ENCODE measurements at regions not wholly inside any gene's neighbourhood (a gene's known extent, or its start where the extent isn't known, plus 50 kb on each side); places are given as distances from the start of the nearest gene placed in this dataset.

GRCh38 chr5:44187973-44188372, 201.2 kb downstream of the FGF10 start:
- in situ Hi-C loops (cut with MboI; ENCODE audit: low pct_ligation_motif_present in 1 of 4, low pct_unique_long_range_greater_than_20kb in 1 of 4, low sequenced_read_pairs in 3 of 4): no loop called here
- H3K4me1 ChIP-seq: no peaks in the 10 kb centered on the region
- TF ChIP-seq POLR2AphosphoS5 (IDR thresholded peaks at IDR 0.05): no peak
- no peak for TF ChIP-seq POLR2A (IDR thresholded peaks at IDR 0.05)
- TF ChIP-seq CTCF (IDR thresholded peaks at IDR 0.05): no peak
- WGBS, 2 donors (ENCODE audit: low coverage in 1 of 2): 77 to 95% methylated on average over 3 of the region's 3 CpGs
- no peak overlapping the region for H3K4me3 ChIP-seq
- DNase-seq: no peak
- no peaks in the 10 kb centered on the region for H3K27me3 ChIP-seq
- intact Hi-C loops (cut with DNase I; ENCODE audit: low total_unique reads): no loop called here
- no peaks in the 10 kb centered on the region for H3K36me3 ChIP-seq
- no peak overlapping the region for H3K27ac ChIP-seq
- peaks cover 5 to 8% of the 10 kb centered on the region in 2 donors for H3K9me3 ChIP-seq

DNA sequence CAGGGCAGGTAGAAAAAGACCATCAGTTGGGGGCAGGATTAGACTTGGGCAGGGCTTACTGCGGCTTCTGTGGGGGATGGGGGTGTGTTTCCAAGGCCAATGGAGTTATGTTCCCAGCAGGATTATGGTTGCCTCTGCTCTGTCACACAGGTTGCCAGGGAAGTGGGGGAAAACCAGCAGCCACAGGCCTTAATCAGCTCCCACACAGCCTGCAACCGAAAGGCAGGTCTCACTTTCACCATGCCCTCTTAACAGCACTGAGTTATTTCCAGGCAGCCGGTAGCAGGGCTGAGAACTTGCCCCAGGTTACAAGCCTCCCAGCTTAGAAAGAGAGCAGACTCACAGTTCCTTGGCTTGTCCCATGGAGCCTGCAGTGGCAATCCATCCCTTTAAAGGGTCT, 205.5 kb downstream of the FGF10 start:
- 85% methylated on average over 3 of the region's 3 CpGs; no CpG with 5 or more reads in 1 of the 2 donors for WGBS, 2 donors (ENCODE audit: low coverage in 1 of 2)
- Histone ChIP-seq H3K27ac (no peak overlapping the region), H3K27me3 (no peaks in the 10 kb centered on the region), H3K4me3 (no peak overlapping the region), H3K36me3 (no peaks in the 10 kb centered on the region), H3K9me3 (peaks cover 0 to 3% of the 10 kb centered on the region in 2 donors), H3K4me1 (no peaks in the 10 kb centered on the region)
- in situ Hi-C loops (cut with MboI; ENCODE audit: low pct_ligation_motif_present in 1 of 4, low pct_unique_long_range_greater_than_20kb in 1 of 4, low sequenced_read_pairs in 3 of 4): no loop called here
- intact Hi-C loops (cut with DNase I; ENCODE audit: low total_unique reads): no loop called here
- no peak for DNase-seq
- TF ChIP-seq POLR2A (IDR thresholded peaks at IDR 0.05) (no peak), POLR2AphosphoS5 (IDR thresholded peaks at IDR 0.05) (no peak), CTCF (IDR thresholded peaks at IDR 0.05) (no peak), EP300 (IDR thresholded peaks at IDR 0.05; ENCODE audit: low read depth) (no peak)

DNA sequence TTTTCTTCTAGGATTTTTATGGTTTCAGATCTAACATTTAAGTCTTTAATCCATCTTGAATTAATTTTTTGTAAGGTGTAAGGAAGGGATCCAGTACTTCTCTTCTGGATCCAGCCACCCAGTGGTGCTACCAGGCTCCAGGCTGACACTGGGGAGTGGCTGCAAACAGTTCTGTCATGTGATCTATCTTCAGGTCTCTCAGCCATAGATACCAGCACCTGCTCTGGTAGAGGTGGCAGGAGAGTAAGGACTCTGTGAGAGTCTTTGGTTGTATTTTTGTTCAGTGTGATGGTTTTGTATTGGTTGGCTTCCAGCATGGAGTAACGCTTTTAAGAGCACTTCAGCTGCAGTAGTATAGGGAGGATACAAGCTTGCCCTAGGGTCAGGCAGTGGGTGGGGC, 205.9 kb downstream of the FGF10 start:
- TF ChIP-seq EP300 (IDR thresholded peaks at IDR 0.05; ENCODE audit: low read depth) (no peak), POLR2AphosphoS5 (IDR thresholded peaks at IDR 0.05) (no peak), CTCF (IDR thresholded peaks at IDR 0.05) (no peak), POLR2A (IDR thresholded peaks at IDR 0.05) (no peak)
- no peak overlapping the region for H3K27ac ChIP-seq
- no peaks in the 10 kb centered on the region for H3K4me1 ChIP-seq
- WGBS, 2 donors (ENCODE audit: low coverage in 1 of 2): 100% methylated on average over 1 of the region's 1 CpG; no CpG with 5 or more reads in 1 of the 2 donors
- H3K36me3 ChIP-seq: no peaks in the 10 kb centered on the region
- H3K27me3 ChIP-seq: no peaks in the 10 kb centered on the region
- H3K4me3 ChIP-seq: no peak overlapping the region
- in situ Hi-C loops (cut with MboI; ENCODE audit: low pct_ligation_motif_present in 1 of 4, low pct_unique_long_range_greater_than_20kb in 1 of 4, low sequenced_read_pairs in 3 of 4): no loop called here
- peaks cover 0 to 3% of the 10 kb centered on the region in 2 donors for H3K9me3 ChIP-seq
- no peak for DNase-seq
- intact Hi-C loops (cut with DNase I; ENCODE audit: low total_unique reads): no loop called here

GRCh38 chr5:44178414-44178813, 210.8 kb downstream of the FGF10 start:
- no peaks in the 10 kb centered on the region for H3K4me1 ChIP-seq
- DNase-seq: no peak
- in situ Hi-C loops (cut with MboI; ENCODE audit: low pct_ligation_motif_present in 1 of 4, low pct_unique_long_range_greater_than_20kb in 1 of 4, low sequenced_read_pairs in 3 of 4) (no loop called here), intact Hi-C loops (cut with DNase I; ENCODE audit: low total_unique reads) (no loop called here)
- H3K27ac ChIP-seq: no peak overlapping the region
- 33 to 60% methylated on average over 1 to 2 of the region's 2 CpGs for WGBS, 2 donors (ENCODE audit: low coverage in 1 of 2)
- no peaks in the 10 kb centered on the region for H3K27me3 ChIP-seq
- no peak overlapping the region for H3K4me3 ChIP-seq
- TF ChIP-seq POLR2AphosphoS5 (IDR thresholded peaks at IDR 0.05): no peak
- TF ChIP-seq EP300 (IDR thresholded peaks at IDR 0.05; ENCODE audit: low read depth): no peak
- no peak for TF ChIP-seq POLR2A (IDR thresholded peaks at IDR 0.05)
- no peak for TF ChIP-seq CTCF (IDR thresholded peaks at IDR 0.05)
- peaks cover 0 to 6% of the 10 kb centered on the region in 2 donors for H3K9me3 ChIP-seq
- H3K36me3 ChIP-seq: no peaks in the 10 kb centered on the region
